ENCODE measurements at regions not wholly inside any gene's neighbourhood (a gene's known extent, or its start where the extent isn't known, plus 50 kb on each side); places are given as distances from the start of the nearest gene placed in this dataset.
"Not testable (repeated sequence)": the region's sequence is repeated elsewhere in the genome, so short reads cannot be mapped to it uniquely, and the experiment has no call there.

DNA sequence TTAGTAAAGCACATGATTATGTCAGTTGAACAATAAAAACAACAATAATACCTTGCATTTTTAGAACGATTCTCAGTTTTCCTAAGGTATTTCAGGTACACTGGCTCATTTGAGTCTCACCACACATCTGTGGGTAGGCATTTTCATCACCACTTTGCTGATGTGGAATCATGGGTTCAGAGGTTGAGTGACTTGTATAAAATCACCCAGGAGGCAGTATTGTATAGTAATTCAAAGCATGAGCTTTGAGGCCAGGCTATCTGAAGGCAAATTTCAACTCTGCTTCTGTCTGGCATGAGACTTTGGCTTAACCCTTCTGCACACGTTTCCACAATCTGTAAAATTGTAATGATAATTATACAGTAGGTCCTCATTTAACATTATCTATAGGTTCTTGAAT lies 183.9 kb upstream of the CMC1 start:
- ChIA-PET POLR2A (no interaction called here), CTCF (no interaction called here)
- no peak overlapping the region for H3K4me3 ChIP-seq (ENCODE audit: low read depth in 2 of 2, low read length in 2 of 2)
- H3K27me3 ChIP-seq (ENCODE audit: control insufficient read depth, insufficient read depth, low read length), result no peaks in the 10 kb centered on the region
- no peak for DNase-seq (ENCODE audit: low read depth, low spot score)
- no peaks in the 10 kb centered on the region for H3K9me3 ChIP-seq (ENCODE audit: control insufficient read depth, insufficient read depth, low read depth, low read length)
- intact Hi-C loops (cut with micrococcal nuclease; ENCODE audit: unreplicated experiment) (no loop called here), in situ Hi-C loops (cut with HindIII; ENCODE audit: low pct_unique_long_range_greater_than_20kb, low sequenced_read_pairs) (no loop called here)
- no TSS peak for BruUV-seq (replicated peaks)
- no peak overlapping the region for H3K27ac ChIP-seq (ENCODE audit: low read length)
- TF ChIP-seq POLR2AphosphoS5 (IDR thresholded peaks at IDR 0.05; ENCODE audit: low read depth, low read length), result no peak
- no peak for TF ChIP-seq SIN3A (IDR thresholded peaks at IDR 0.05; ENCODE audit: borderline replicate concordance, insufficient read depth, low read depth, low read length)
- no peak for TF ChIP-seq TCF7L2 (IDR thresholded peaks at IDR 0.05; ENCODE audit: low read depth, low read length)
- TF ChIP-seq, protein P1, sequence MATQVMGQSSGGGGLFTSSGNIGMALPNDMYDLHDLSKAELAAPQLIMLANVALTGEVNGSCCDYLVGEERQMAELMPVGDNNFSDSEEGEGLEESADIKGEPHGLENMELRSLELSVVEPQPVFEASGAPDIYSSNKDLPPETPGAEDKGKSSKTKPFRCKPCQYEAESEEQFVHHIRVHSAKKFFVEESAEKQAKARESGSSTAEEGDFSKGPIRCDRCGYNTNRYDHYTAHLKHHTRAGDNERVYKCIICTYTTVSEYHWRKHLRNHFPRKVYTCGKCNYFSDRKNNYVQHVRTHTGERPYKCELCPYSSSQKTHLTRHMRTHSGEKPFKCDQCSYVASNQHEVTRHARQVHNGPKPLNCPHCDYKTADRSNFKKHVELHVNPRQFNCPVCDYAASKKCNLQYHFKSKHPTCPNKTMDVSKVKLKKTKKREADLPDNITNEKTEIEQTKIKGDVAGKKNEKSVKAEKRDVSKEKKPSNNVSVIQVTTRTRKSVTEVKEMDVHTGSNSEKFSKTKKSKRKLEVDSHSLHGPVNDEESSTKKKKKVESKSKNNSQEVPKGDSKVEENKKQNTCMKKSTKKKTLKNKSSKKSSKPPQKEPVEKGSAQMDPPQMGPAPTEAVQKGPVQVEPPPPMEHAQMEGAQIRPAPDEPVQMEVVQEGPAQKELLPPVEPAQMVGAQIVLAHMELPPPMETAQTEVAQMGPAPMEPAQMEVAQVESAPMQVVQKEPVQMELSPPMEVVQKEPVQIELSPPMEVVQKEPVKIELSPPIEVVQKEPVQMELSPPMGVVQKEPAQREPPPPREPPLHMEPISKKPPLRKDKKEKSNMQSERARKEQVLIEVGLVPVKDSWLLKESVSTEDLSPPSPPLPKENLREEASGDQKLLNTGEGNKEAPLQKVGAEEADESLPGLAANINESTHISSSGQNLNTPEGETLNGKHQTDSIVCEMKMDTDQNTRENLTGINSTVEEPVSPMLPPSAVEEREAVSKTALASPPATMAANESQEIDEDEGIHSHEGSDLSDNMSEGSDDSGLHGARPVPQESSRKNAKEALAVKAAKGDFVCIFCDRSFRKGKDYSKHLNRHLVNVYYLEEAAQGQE (IDR thresholded peaks at IDR 0.05; ENCODE audit: insufficient read depth in 1 of 2, low read depth in 2 of 2, low read length in 1 of 2), result no peak
- TF ChIP-seq, protein P2, sequence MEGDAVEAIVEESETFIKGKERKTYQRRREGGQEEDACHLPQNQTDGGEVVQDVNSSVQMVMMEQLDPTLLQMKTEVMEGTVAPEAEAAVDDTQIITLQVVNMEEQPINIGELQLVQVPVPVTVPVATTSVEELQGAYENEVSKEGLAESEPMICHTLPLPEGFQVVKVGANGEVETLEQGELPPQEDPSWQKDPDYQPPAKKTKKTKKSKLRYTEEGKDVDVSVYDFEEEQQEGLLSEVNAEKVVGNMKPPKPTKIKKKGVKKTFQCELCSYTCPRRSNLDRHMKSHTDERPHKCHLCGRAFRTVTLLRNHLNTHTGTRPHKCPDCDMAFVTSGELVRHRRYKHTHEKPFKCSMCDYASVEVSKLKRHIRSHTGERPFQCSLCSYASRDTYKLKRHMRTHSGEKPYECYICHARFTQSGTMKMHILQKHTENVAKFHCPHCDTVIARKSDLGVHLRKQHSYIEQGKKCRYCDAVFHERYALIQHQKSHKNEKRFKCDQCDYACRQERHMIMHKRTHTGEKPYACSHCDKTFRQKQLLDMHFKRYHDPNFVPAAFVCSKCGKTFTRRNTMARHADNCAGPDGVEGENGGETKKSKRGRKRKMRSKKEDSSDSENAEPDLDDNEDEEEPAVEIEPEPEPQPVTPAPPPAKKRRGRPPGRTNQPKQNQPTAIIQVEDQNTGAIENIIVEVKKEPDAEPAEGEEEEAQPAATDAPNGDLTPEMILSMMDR (IDR thresholded peaks at IDR 0.05), result no peak
- no peak for ATAC-seq
- no peaks in the 10 kb centered on the region for H3K4me1 ChIP-seq (ENCODE audit: control insufficient read depth, insufficient read depth, low read length)
- no peaks in the 10 kb centered on the region for H3K36me3 ChIP-seq (ENCODE audit: control insufficient read depth, insufficient read depth, low read length)

DNA sequence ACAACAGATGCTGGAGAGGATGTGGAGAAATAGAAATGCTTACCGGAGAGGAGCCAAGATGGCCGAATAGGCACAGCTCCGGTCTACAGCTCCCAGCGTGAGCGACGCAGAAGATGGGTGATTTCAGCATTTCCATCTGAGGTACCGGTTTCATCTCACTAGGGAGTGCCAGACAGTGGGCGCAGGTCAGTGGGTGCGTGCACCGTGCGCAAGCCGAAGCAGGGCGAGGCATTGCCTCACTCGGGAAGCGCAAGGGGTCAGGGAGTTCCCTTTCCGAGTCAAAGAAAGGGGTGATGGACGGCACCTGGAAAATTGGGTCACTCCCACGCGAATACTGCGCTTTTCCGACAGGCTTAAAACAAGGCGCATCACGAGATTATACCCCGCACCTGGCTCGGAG lies 182.2 kb upstream of the CMC1 start:
- H3K9me3 ChIP-seq (ENCODE audit: control insufficient read depth, insufficient read depth, low read depth, low read length); H3K4me3 ChIP-seq (ENCODE audit: low read depth in 2 of 2, low read length in 2 of 2); CTCF ChIA-PET; H3K27ac ChIP-seq (ENCODE audit: low read length); in situ Hi-C loops (cut with HindIII; ENCODE audit: low pct_unique_long_range_greater_than_20kb, low sequenced_read_pairs); ATAC-seq; intact Hi-C loops (cut with micrococcal nuclease; ENCODE audit: unreplicated experiment); H3K27me3 ChIP-seq (ENCODE audit: control insufficient read depth, insufficient read depth, low read length); POLR2A ChIA-PET; BruUV-seq (replicated peaks); H3K4me1 ChIP-seq (ENCODE audit: control insufficient read depth, insufficient read depth, low read length); DNase-seq (ENCODE audit: low read depth, low spot score); H3K36me3 ChIP-seq (ENCODE audit: control insufficient read depth, insufficient read depth, low read length): not testable (repeated sequence)

DNA sequence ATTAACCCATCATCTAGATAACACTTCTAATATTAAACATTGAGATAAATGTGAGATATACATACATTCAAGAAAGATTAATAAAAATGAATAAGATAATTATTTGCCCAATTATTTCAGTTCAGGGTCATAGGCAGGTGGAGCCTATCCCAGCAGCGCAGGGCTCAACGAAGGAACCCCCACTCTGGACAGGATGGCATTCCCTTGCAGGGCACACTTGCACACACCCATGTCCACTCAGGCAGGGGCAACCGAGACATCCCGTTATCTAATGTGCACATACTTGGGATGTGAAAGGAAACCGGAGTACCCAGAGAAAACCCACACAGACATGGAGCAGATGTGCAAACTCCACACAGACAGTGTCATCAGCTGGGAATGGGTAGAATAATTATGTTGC lies 175.4 kb upstream of the CMC1 start:
- in situ Hi-C loops (cut with HindIII; ENCODE audit: low pct_unique_long_range_greater_than_20kb, low sequenced_read_pairs), result no loop called here

More for the DNA sequence above, 175.4 kb upstream of the CMC1 start:
- BruUV-seq (replicated peaks), result no TSS peak
- Histone ChIP-seq H3K4me1 (ENCODE audit: control insufficient read depth, insufficient read depth, low read length) (no peaks in the 10 kb centered on the region), H3K27me3 (ENCODE audit: control insufficient read depth, insufficient read depth, low read length) (no peaks in the 10 kb centered on the region), H3K36me3 (ENCODE audit: control insufficient read depth, insufficient read depth, low read length) (no peaks in the 10 kb centered on the region), H3K9me3 (ENCODE audit: control insufficient read depth, insufficient read depth, low read depth, low read length) (no peaks in the 10 kb centered on the region), H3K4me3 (ENCODE audit: low read depth in 2 of 2, low read length in 2 of 2) (no peak overlapping the region), H3K27ac (ENCODE audit: low read length) (no peak overlapping the region)
- DNase-seq (ENCODE audit: low read depth, low spot score) (no peak), ATAC-seq (no peak)
- ChIA-PET CTCF (interaction anchor here (0.6 kb wide), 1 partner anchor 1227 kb away, joined by 5 read pairs; no protein-coding TSS in a partner anchor), POLR2A (no interaction called here)
- TF ChIP-seq, protein P2 (IDR thresholded peaks at IDR 0.05), result no peak
- TF ChIP-seq TCF7L2 (IDR thresholded peaks at IDR 0.05; ENCODE audit: low read depth, low read length), result no peak
- TF ChIP-seq, protein P1 (IDR thresholded peaks at IDR 0.05; ENCODE audit: insufficient read depth in 1 of 2, low read depth in 2 of 2, low read length in 1 of 2), result no peak
- no peak for TF ChIP-seq SIN3A (IDR thresholded peaks at IDR 0.05; ENCODE audit: borderline replicate concordance, insufficient read depth, low read depth, low read length)
- no peak for TF ChIP-seq POLR2AphosphoS5 (IDR thresholded peaks at IDR 0.05; ENCODE audit: low read depth, low read length)
- intact Hi-C loops (cut with micrococcal nuclease; ENCODE audit: unreplicated experiment), result no loop called here
